H9 (cell line): ENCODE measurements at regions not wholly inside any gene's neighbourhood (a gene's known extent, or its start where the extent isn't known, plus 50 kb on each side); places are given as distances from the start of the nearest gene placed in this dataset.

ENCODE experiments used
- DNase-seq: peaks from one replicate; pipeline ENCODE4 v3.0.0-alpha.2; 2017
- H2AFZ ChIP-seq: one replicate; pipeline ENCODE4 v1.6.1; 2013; ENCODE audit warnings: mild to moderate bottlenecking, low read length, control low read depth, moderate library complexity
- H2AK5ac ChIP-seq: 2 replicates; pipeline ENCODE4 v1.6.1; 2013; ENCODE audit warnings: low read length, control low read depth, mixed read lengths; ENCODE audit not compliant: insufficient read length
- H2BK120ac ChIP-seq: one replicate; pipeline ENCODE4 v1.6.1; 2013; ENCODE audit warnings: low read depth, mild to moderate bottlenecking, low read length, control low read depth, inconsistent platforms; ENCODE audit not compliant: poor library complexity, severe bottlenecking
- H2BK12ac ChIP-seq: 2 replicates; pipeline ENCODE4 v1.6.1; 2013; ENCODE audit warnings: low read length, control low read depth, mixed read lengths, low read depth; ENCODE audit not compliant: insufficient read length
- H2BK15ac ChIP-seq: 2 replicates; pipeline ENCODE4 v1.6.1; 2013; ENCODE audit warnings: low read depth, low read length, control low read depth
- H2BK20ac ChIP-seq: one replicate; pipeline ENCODE4 v1.6.1; 2013; ENCODE audit warnings: low read depth, mild to moderate bottlenecking, low read length, control low read depth, inconsistent platforms; ENCODE audit not compliant: poor library complexity, severe bottlenecking
- H2BK5ac ChIP-seq: 2 replicates; pipeline ENCODE4 v1.6.1; 2013; ENCODE audit warnings: low read length, control low read depth, mixed read lengths; ENCODE audit not compliant: insufficient read length
- H3K14ac ChIP-seq: 2 replicates; pipeline ENCODE4 v1.6.1; 2013; ENCODE audit warnings: low read length, control low read depth; ENCODE audit not compliant: insufficient read depth
- H3K18ac ChIP-seq: 2 replicates; pipeline ENCODE4 v1.6.1; 2013; ENCODE audit warnings: low read depth, mild to moderate bottlenecking, mixed read lengths, low read length, control low read depth; ENCODE audit not compliant: insufficient read length
- H3K23ac ChIP-seq: 2 replicates; pipeline ENCODE4 v1.6.1; 2013; ENCODE audit warnings: low read length, control low read depth, mixed read lengths, low read depth; ENCODE audit not compliant: insufficient read length
- H3K23me2 ChIP-seq: 2 replicates; pipeline ENCODE4 v1.6.1; 2013; ENCODE audit warnings: low read depth, mild to moderate bottlenecking, mixed read lengths, low read length, control low read depth; ENCODE audit not compliant: insufficient read length, poor library complexity, severe bottlenecking
- H3K27ac ChIP-seq: 2 replicates; pipeline ENCODE4 v1.5.1; 2013; ENCODE audit warnings: low read length, control low read depth, mixed read lengths, low read depth; ENCODE audit not compliant: insufficient read length
- H3K27me3 ChIP-seq: 2 replicates; pipeline ENCODE4 v1.6.1; 2013; ENCODE audit warnings: low read length, control low read depth, inconsistent platforms; ENCODE audit not compliant: insufficient read depth
- H3K4ac ChIP-seq: 2 replicates; pipeline ENCODE4 v1.6.1; 2013; ENCODE audit warnings: low read depth, mild to moderate bottlenecking, control low read depth, inconsistent platforms, low read length, moderate library complexity
- H3K4me1 ChIP-seq: 2 replicates; pipeline ENCODE4 v1.6.1; 2013; ENCODE audit warnings: low read length, control low read depth, inconsistent platforms; ENCODE audit not compliant: insufficient read depth
- H3K4me2 ChIP-seq: 2 replicates; pipeline ENCODE4 v1.6.1; 2013; ENCODE audit warnings: low read length, control low read depth, mixed read lengths; ENCODE audit not compliant: insufficient read length, insufficient read depth
- H3K56ac ChIP-seq: 2 replicates; pipeline ENCODE4 v1.6.1; 2013; ENCODE audit warnings: low read depth, mild to moderate bottlenecking, mixed read lengths, low read length, control low read depth; ENCODE audit not compliant: insufficient read length
- H3K79me1 ChIP-seq: 2 replicates; pipeline ENCODE4 v1.6.1; 2013; ENCODE audit warnings: low read depth, mild to moderate bottlenecking, moderate library complexity, low read length, control low read depth, inconsistent platforms; ENCODE audit not compliant: insufficient read depth, poor library complexity, severe bottlenecking
- H3K79me2 ChIP-seq: 2 replicates; pipeline ENCODE4 v1.6.1; 2013; ENCODE audit warnings: low read length, control low read depth, inconsistent platforms; ENCODE audit not compliant: insufficient read depth
- H3K9ac ChIP-seq: 2 replicates; pipeline ENCODE4 v1.6.1; 2013; ENCODE audit warnings: low read length, control low read depth, mixed read lengths; ENCODE audit not compliant: insufficient read length; ENCODE audit errors: extremely low read depth
- H3K9me3 ChIP-seq: one replicate; pipeline ENCODE4 v1.6.1; 2013; ENCODE audit warnings: low read depth, low read length, inconsistent platforms; ENCODE audit not compliant: control insufficient read depth
- H3T11ph ChIP-seq: one replicate; pipeline ENCODE4 v1.6.1; 2013; ENCODE audit warnings: mild to moderate bottlenecking, low read length, control low read depth, inconsistent platforms
- H4K20me1 ChIP-seq: one replicate; pipeline ENCODE4 v1.6.1; 2013; ENCODE audit not compliant: control insufficient read depth, insufficient read length, insufficient read depth
- H4K5ac ChIP-seq: 2 replicates; pipeline ENCODE4 v1.6.1; 2013; ENCODE audit warnings: low read depth, mild to moderate bottlenecking, mixed read lengths, low read length, control low read depth; ENCODE audit not compliant: insufficient read length
- H4K8ac ChIP-seq: replicated peaks from 2 replicates; pipeline ENCODE4 v1.6.1; 2013; ENCODE audit warnings: low read length, control low read depth, mixed read lengths, low read depth; ENCODE audit not compliant: insufficient read length
- H4K91ac ChIP-seq: 2 replicates; pipeline ENCODE4 v1.6.1; 2013; ENCODE audit warnings: low read depth, mild to moderate bottlenecking, moderate library complexity, mixed read lengths, low read length, control low read depth; ENCODE audit not compliant: insufficient read length
- H3K27ac Mint-ChIP-seq, 3 experiments: 2 replicates in 2 of 3; 3 replicates in 1 of 3; pipeline ENCODE4 v1.8.0; 2020 to 2021; ENCODE audit warnings: mixed read lengths in 3 of 3, mild to moderate bottlenecking in 1 of 3, moderate library complexity in 1 of 3
- H3K27me3 Mint-ChIP-seq: 2 replicates; pipeline ENCODE4 v1.8.0; 2021; ENCODE audit warnings: low read depth, mild to moderate bottlenecking, moderate library complexity, mixed read lengths
- H3K36me3 Mint-ChIP-seq, 3 experiments: 2 replicates in 2 of 3; 3 replicates in 1 of 3; pipeline ENCODE4 v1.8.0; 2020 to 2021; ENCODE audit warnings: low read depth in 3 of 3, mixed read lengths in 3 of 3; ENCODE audit not compliant: insufficient read depth in 1 of 3
- H3K4me1 Mint-ChIP-seq, 2 experiments: 2 replicates each; pipeline ENCODE4 v1.8.0; 2020; ENCODE audit warnings: mixed read lengths in 2 of 2
- H3K4me3 Mint-ChIP-seq, 2 experiments: 2 replicates in 1 of 2; 3 replicates in 1 of 2; pipeline ENCODE4 v1.8.0; 2020 to 2021; ENCODE audit warnings: mild to moderate bottlenecking in 2 of 2, mixed read lengths in 2 of 2, moderate library complexity in 1 of 2
- H3K9me3 Mint-ChIP-seq, 2 experiments: 2 replicates in 1 of 2; 3 replicates in 1 of 2; pipeline ENCODE4 v1.8.0; 2020; ENCODE audit warnings: mild to moderate bottlenecking in 2 of 2, mixed read lengths in 2 of 2, moderate library complexity in 1 of 2
- CTCF ChIP-seq: fragments of 200-600 bp; sonication (generic); conservative IDR thresholded peaks from 3 replicates; pipeline ENCODE4 v1.8.0; 2021; ENCODE audit warnings: antibody characterized with exemption, mild to moderate bottlenecking
- WGBS: extraction: QIAGEN DNeasy Blood & Tissue Kit; methylation state at CpG from one replicate; pipeline ENCODE4 v1.1.7; 2013; ENCODE audit warnings: missing lambda C conversion rate, low lambda C conversion rate, mixed read lengths; ENCODE audit not compliant: insufficient read length; ENCODE audit errors: extremely low coverage; 5-methylcytosine and 5-hydroxymethylcytosine counted together

- no peak overlapping the region for H3T11ph ChIP-seq
- H3K23me2 ChIP-seq = no peaks in the 10 kb centered on the region
- H4K20me1 ChIP-seq = no peaks in the 10 kb centered on the region
- H4K91ac ChIP-seq = no peak overlapping the region
- no peak overlapping the region for H2BK15ac ChIP-seq
- H2BK12ac ChIP-seq = no peak overlapping the region
- no peak for TF ChIP-seq CTCF
- no peak overlapping the region for H2AFZ ChIP-seq
- H3K4me1 ChIP-seq = no peaks in the 10 kb centered on the region
- H3K18ac ChIP-seq = no peak overlapping the region
- H2BK5ac ChIP-seq = no peak overlapping the region
- no peak overlapping the region for H3K56ac ChIP-seq
- no peak overlapping the region; the same call in 1 of the 2 replicates for H3K14ac ChIP-seq
- no peak overlapping the region for H4K8ac ChIP-seq
- H3K4me2 ChIP-seq = no peak overlapping the region
- no peaks in the 10 kb centered on the region for H3K27me3 ChIP-seq
- no peak overlapping the region for H4K5ac ChIP-seq
- H3K9ac ChIP-seq = no peak overlapping the region
- Mint-ChIP-seq H3K27ac (no peak overlapping the region), H3K9me3 (peaks cover 0 to 3% of the 10 kb centered on the region in 2 experiments; a peak in 1 of 5 replicates), H3K27me3 (no peaks in the 10 kb centered on the region; the same call in 1 of the 2 replicates), H3K4me1 (no peaks in the 10 kb centered on the region), H3K4me3 (no peak overlapping the region), H3K36me3 (no peaks in the 10 kb centered on the region)
- H3K27ac ChIP-seq = no peak overlapping the region
- no peak for DNase-seq
- H3K79me2 ChIP-seq = no peaks in the 10 kb centered on the region
- no peak overlapping the region for H3K4ac ChIP-seq
- no peak overlapping the region for H2BK120ac ChIP-seq
- H3K79me1 ChIP-seq = no peaks in the 10 kb centered on the region
- no peak overlapping the region for H2AK5ac ChIP-seq
- no peaks in the 10 kb centered on the region for H3K9me3 ChIP-seq
- no peak overlapping the region for H3K23ac ChIP-seq
- H2BK20ac ChIP-seq = no peak overlapping the region
- WGBS = no CpG with 5 or more reads among the region's 4 CpGs
These were observed 327.3 kb downstream of the COG6 start for GRCh38 chr13:39982745-39983144.
